C4-2B (cell line): ENCODE measurements at regions not wholly inside any gene's neighbourhood (a gene's known extent, or its start where the extent isn't known, plus 50 kb on each side); places are given as distances from the start of the nearest gene placed in this dataset.

Source experiments
- ZFX ChIP-seq: fragments of 450-650 bp; IDR thresholded peaks from 2 replicates; pipeline ENCODE4 v1.6.1; 2017
- TF ChIP-seq, protein P1 (sequence below): fragments of 450-650 bp; conservative IDR thresholded peaks from 2 replicates; pipeline ENCODE4 v1.5.1; 2017; ENCODE audit warnings: mild to moderate bottlenecking

DNA sequence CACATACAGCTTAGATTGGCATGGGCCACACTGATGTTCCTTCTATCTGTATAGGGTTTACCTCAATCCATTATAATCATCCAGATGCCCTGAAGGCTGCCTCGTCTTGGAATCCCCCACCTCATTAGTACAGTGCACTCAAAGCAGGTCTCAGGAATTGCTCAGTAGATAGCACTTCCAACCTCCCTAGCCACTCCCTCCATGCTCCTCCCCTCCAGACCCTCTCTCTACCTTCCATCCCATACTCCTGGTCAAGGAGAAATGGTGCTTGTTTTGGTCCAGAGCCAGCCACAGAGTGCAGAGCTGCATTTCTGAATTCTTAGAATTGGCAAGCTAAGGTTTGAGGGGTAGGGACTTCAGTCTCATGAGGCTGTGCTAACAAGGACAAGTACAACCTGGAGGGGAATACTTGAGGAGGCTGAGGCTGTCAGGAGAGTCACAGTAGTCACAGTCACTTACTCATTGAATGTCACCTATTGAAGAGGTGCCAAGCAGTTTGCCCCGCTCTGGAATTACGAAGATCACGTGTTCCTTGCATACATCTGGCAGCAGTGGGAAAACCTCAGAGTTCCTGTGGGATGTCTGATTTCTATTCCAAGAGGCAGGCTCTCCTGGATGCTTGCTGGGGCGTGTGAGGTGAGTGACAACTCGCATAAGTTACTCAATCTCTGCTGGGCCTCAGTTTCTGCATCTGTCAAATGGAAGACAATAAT is 60.7 kb upstream of the ZNF746 start:
- no peak for TF ChIP-seq ZFX
- TF ChIP-seq, protein P1, sequence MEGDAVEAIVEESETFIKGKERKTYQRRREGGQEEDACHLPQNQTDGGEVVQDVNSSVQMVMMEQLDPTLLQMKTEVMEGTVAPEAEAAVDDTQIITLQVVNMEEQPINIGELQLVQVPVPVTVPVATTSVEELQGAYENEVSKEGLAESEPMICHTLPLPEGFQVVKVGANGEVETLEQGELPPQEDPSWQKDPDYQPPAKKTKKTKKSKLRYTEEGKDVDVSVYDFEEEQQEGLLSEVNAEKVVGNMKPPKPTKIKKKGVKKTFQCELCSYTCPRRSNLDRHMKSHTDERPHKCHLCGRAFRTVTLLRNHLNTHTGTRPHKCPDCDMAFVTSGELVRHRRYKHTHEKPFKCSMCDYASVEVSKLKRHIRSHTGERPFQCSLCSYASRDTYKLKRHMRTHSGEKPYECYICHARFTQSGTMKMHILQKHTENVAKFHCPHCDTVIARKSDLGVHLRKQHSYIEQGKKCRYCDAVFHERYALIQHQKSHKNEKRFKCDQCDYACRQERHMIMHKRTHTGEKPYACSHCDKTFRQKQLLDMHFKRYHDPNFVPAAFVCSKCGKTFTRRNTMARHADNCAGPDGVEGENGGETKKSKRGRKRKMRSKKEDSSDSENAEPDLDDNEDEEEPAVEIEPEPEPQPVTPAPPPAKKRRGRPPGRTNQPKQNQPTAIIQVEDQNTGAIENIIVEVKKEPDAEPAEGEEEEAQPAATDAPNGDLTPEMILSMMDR: no peak
